Keratinocyte (primary cell): ENCODE measurements at regions not wholly inside any gene's neighbourhood (a gene's known extent, or its start where the extent isn't known, plus 50 kb on each side); places are given as distances from the start of the nearest gene placed in this dataset.

ENCODE experiments used
- DNase-seq: peaks from one replicate; pipeline ENCODE4 v3.0.0-alpha.2; 2011; ENCODE audit warnings: low read depth, missing footprints, low spot score
- FAIRE-seq: peaks from 2 replicates; lab custom pipeline; 2011; peaks lifted over from hg19 to GRCh38; lab: Jason Lieb, UNC
- H2AFZ ChIP-seq: 2 replicates; pipeline ENCODE4 v1.6.0; 2012; ENCODE audit warnings: low read length, control low read depth, inconsistent platforms; ENCODE audit not compliant: control insufficient read depth
- H3K27ac ChIP-seq: 2 replicates; pipeline ENCODE4 v1.5.1; 2011; ENCODE audit warnings: low read length; ENCODE audit not compliant: control insufficient read depth, insufficient read depth
- H3K27me3 ChIP-seq: 3 replicates; pipeline ENCODE4 v1.6.0; 2011; ENCODE audit warnings: low read length; ENCODE audit not compliant: control insufficient read depth, insufficient read depth; ENCODE audit errors: extremely low read depth
- H3K36me3 ChIP-seq, 2 experiments: 2 replicates in 1 of 2; 3 replicates in 1 of 2; pipeline ENCODE4 v1.5.1; 2011; ENCODE audit warnings: low read length in 2 of 2, mild to moderate bottlenecking in 1 of 2; ENCODE audit not compliant: control insufficient read depth in 2 of 2, insufficient read depth in 2 of 2; ENCODE audit errors: extremely low read depth in 1 of 2
- H3K4me1 ChIP-seq: 3 replicates; pipeline ENCODE4 v1.5.1; 2011; ENCODE audit warnings: low read length; ENCODE audit not compliant: control insufficient read depth, insufficient read depth; ENCODE audit errors: extremely low read depth
- H3K4me2 ChIP-seq: 3 replicates; pipeline ENCODE4 v1.6.0; 2011; ENCODE audit warnings: low read depth, low read length; ENCODE audit not compliant: control insufficient read depth, insufficient read depth; ENCODE audit errors: extremely low read depth
- H3K4me3 ChIP-seq, 3 experiments: fragments of 200-600 bp in 1 of 3; sonication (generic) in 1 of 3; 2 replicates in 2 of 3; 3 replicates in 1 of 3; pipeline ENCODE4 v1.5.1; 2011 to 2016; ENCODE audit warnings: low read length in 3 of 3, mild to moderate bottlenecking in 3 of 3, control low read depth in 2 of 3, inconsistent platforms in 1 of 3, low read depth in 1 of 3, mixed read lengths in 1 of 3, mixed run types in 1 of 3, moderate library complexity in 1 of 3; ENCODE audit not compliant: control insufficient read depth in 2 of 3, insufficient read depth in 2 of 3; ENCODE audit errors: extremely low read depth in 1 of 3
- H3K79me2 ChIP-seq: 2 replicates; pipeline ENCODE4 v1.6.0; 2012; ENCODE audit warnings: low read length; ENCODE audit not compliant: control insufficient read depth, insufficient read depth
- H3K9ac ChIP-seq: 3 replicates; pipeline ENCODE4 v1.6.0; 2011; ENCODE audit warnings: low read length; ENCODE audit not compliant: control insufficient read depth, insufficient read depth; ENCODE audit errors: extremely low read depth
- H3K9me1 ChIP-seq: 3 replicates; pipeline ENCODE4 v1.6.0; 2011; ENCODE audit warnings: low read length; ENCODE audit not compliant: control insufficient read depth, insufficient read depth; ENCODE audit errors: extremely low read depth
- H3K9me3 ChIP-seq: 2 replicates; pipeline ENCODE4 v1.5.1; 2012; ENCODE audit warnings: low read depth, low read length; ENCODE audit not compliant: control insufficient read depth
- H4K20me1 ChIP-seq: 3 replicates; pipeline ENCODE4 v1.6.0; 2011; ENCODE audit warnings: low read length; ENCODE audit not compliant: control insufficient read depth, insufficient read depth; ENCODE audit errors: extremely low read depth
- EZH2 ChIP-seq: IDR thresholded peaks from one replicate; pipeline ENCODE4 v1.6.1; 2012; ENCODE audit warnings: inconsistent platforms, mild to moderate bottlenecking, low read length, moderate library complexity
- dilution Hi-C: fragments of 300-500 bp; cut with MboI; formaldehyde crosslinking; loops from one replicate; pipeline ENCODE4 v1.7.0; 2020; ENCODE audit warnings: low sequenced_read_pairs; ENCODE audit not compliant: extremely low pct_ligation_motif_present
- TF ChIP-seq, protein P1 (sequence below), 3 experiments: IDR thresholded peaks in 1 of 3; conservative IDR thresholded peaks in 1 of 3; optimal IDR thresholded peaks in 1 of 3; 2 replicates in 2 of 3; 3 replicates in 1 of 3; pipeline versions ENCODE3 to v1.5.1; 2011; ENCODE audit warnings: low read length in 3 of 3, mild to moderate bottlenecking in 3 of 3, moderate library complexity in 2 of 3, control low read depth in 1 of 3, inconsistent platforms in 1 of 3; ENCODE audit not compliant: insufficient read depth in 2 of 3; ENCODE audit errors: extremely low read depth in 1 of 3

DNA sequence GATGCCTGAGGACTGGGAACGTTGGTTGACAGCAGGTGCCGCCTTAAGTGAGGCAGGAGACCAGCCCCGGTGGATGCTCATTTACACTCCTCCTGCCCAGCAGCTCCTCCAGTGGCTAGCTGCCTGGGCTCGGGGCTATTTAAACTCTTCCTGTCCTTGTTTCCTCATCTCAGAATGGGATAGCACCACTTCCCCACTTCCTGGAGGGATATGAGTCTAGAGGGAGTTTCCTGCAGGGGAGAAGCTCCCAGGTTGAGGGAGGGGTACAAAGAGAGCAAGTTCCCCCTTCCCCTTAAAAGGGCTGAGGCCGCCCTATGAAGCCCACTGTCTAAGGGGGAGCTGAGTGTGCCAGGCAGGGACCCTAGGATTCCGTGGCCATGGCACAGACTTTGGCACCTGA, 311.2 kb downstream of the AACS start:
- H3K4me1 ChIP-seq, result no peaks in the 10 kb centered on the region
- H3K9me3 ChIP-seq, result peaks cover under 1% of the 10 kb centered on the region
- TF ChIP-seq, protein P1, sequence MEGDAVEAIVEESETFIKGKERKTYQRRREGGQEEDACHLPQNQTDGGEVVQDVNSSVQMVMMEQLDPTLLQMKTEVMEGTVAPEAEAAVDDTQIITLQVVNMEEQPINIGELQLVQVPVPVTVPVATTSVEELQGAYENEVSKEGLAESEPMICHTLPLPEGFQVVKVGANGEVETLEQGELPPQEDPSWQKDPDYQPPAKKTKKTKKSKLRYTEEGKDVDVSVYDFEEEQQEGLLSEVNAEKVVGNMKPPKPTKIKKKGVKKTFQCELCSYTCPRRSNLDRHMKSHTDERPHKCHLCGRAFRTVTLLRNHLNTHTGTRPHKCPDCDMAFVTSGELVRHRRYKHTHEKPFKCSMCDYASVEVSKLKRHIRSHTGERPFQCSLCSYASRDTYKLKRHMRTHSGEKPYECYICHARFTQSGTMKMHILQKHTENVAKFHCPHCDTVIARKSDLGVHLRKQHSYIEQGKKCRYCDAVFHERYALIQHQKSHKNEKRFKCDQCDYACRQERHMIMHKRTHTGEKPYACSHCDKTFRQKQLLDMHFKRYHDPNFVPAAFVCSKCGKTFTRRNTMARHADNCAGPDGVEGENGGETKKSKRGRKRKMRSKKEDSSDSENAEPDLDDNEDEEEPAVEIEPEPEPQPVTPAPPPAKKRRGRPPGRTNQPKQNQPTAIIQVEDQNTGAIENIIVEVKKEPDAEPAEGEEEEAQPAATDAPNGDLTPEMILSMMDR (optimal IDR thresholded peaks at IDR 0.05 in 1 of 3, IDR thresholded peaks at IDR 0.05 in 1 of 3, conservative IDR thresholded peaks at IDR 0.05 in 1 of 3; ENCODE audit: extremely low read depth in 1 of 3, insufficient read depth in 2 of 3, low read length in 3 of 3), result no peak
- no peak for TF ChIP-seq EZH2
- no peak overlapping the region for H3K27ac ChIP-seq
- H2AFZ ChIP-seq, result no peak overlapping the region
- H3K79me2 ChIP-seq, result no peaks in the 10 kb centered on the region
- H3K36me3 ChIP-seq, result no peaks in the 10 kb centered on the region
- no peak overlapping the region for H3K9ac ChIP-seq
- no peak overlapping the region for H3K4me2 ChIP-seq
- no peaks in the 10 kb centered on the region for H4K20me1 ChIP-seq
- DNase-seq (no peak), FAIRE-seq (no peak)
- no peaks in the 10 kb centered on the region for H3K9me1 ChIP-seq
- H3K27me3 ChIP-seq, result no peaks in the 10 kb centered on the region
- no peak overlapping the region for H3K4me3 ChIP-seq
- dilution Hi-C loops, result no loop called here

DNA sequence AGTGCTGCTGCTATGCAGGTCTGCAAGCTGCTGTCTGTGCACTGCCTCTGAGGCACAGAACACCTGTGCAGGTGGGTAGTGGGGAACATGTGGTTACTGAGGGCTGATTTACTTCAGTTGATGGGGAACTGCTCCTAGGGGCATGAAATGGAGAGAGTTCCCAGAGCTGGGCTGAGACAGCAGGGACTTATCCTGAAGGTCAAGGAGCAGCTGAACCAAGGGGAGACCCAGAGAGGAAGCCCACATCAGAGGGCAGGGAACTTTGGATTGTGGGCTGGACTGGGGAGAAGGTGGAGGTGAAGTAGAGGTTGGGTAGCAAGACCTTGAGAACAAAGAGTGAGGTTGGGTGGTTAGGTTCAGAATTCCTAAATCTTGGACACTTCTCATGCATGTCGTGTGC, 311.9 kb downstream of the AACS start:
- FAIRE-seq (no peak), DNase-seq (no peak)
- dilution Hi-C loops, result no loop called here
- TF ChIP-seq, protein P1 (optimal IDR thresholded peaks at IDR 0.05 in 1 of 3, IDR thresholded peaks at IDR 0.05 in 1 of 3, conservative IDR thresholded peaks at IDR 0.05 in 1 of 3; ENCODE audit: extremely low read depth in 1 of 3, insufficient read depth in 2 of 3, low read length in 3 of 3), result no peak
- no peak for TF ChIP-seq EZH2
- no peak overlapping the region for H3K9ac ChIP-seq
- no peaks in the 10 kb centered on the region for H3K79me2 ChIP-seq
- peaks cover 2% of the 10 kb centered on the region for H3K9me3 ChIP-seq
- no peaks in the 10 kb centered on the region for H3K36me3 ChIP-seq
- H4K20me1 ChIP-seq, result no peaks in the 10 kb centered on the region
- no peak overlapping the region for H3K27ac ChIP-seq
- no peak overlapping the region for H2AFZ ChIP-seq
- H3K27me3 ChIP-seq, result no peaks in the 10 kb centered on the region
- H3K4me1 ChIP-seq, result no peaks in the 10 kb centered on the region
- no peak overlapping the region for H3K4me3 ChIP-seq
- no peak overlapping the region for H3K4me2 ChIP-seq
- H3K9me1 ChIP-seq, result no peaks in the 10 kb centered on the region
